IMR-90 (cell line): ENCODE measurements at regions not wholly inside any gene's neighbourhood (a gene's known extent, or its start where the extent isn't known, plus 50 kb on each side); places are given as distances from the start of the nearest gene placed in this dataset.

Experiments
- ATAC-seq: fragments of 200-7000 bp; cut with Tn5 transposase; 2 replicates; pipeline ENCODE4 v1.9.1; 2020; ENCODE audit warnings: low read depth, mild to moderate bottlenecking, moderate library complexity
- BruUV-seq: library from RNA; stranded (reverse); fragments of 400-500 nt; replicated peaks from 2 replicates; lab custom pipeline; 2021; lab: Mats Ljungman, UMichigan
- CTCF ChIA-PET: fragments of 300-600 bp; formaldehyde crosslinking; extraction: SDS; loops from one replicate; lab custom pipeline; 2021; ENCODE audit warnings: antibody characterized with exemption; lab: Yijun Ruan, JAX
- POLR2A ChIA-PET: fragments of 300-600 bp; sonication (Branson Sonifier 250); formaldehyde crosslinking; loops from one replicate; lab custom pipeline; 2022; ENCODE audit warnings: antibody characterized with exemption; ENCODE audit not compliant: unreplicated experiment; lab: Charles Lee
- DNase-seq: peaks from one replicate; pipeline ENCODE4 v3.0.0; 2013
- H2AFZ ChIP-seq: replicated peaks from 2 replicates; pipeline ENCODE3; 2013; ENCODE audit warnings: low read length, mild to moderate bottlenecking; ENCODE audit not compliant: poor library complexity
- H2AK5ac ChIP-seq: 2 replicates; pipeline ENCODE4 v1.6.1; 2013; ENCODE audit warnings: low read depth, low read length, inconsistent platforms
- H2AK9ac ChIP-seq: replicated peaks from 2 replicates; pipeline ENCODE3; 2013; ENCODE audit warnings: mild to moderate bottlenecking, low read depth, low read length, moderate library complexity; ENCODE audit not compliant: poor library complexity
- H2BK120ac ChIP-seq: 2 replicates; pipeline ENCODE4 v1.6.1; 2013; ENCODE audit warnings: low read depth, low read length, inconsistent platforms
- H2BK15ac ChIP-seq: 3 replicates; pipeline ENCODE4 v1.6.1; 2013; ENCODE audit warnings: low read depth, low read length, inconsistent platforms
- H2BK20ac ChIP-seq: 2 replicates; pipeline ENCODE4 v1.6.1; 2013; ENCODE audit warnings: low read depth, mild to moderate bottlenecking, inconsistent platforms, low read length, moderate library complexity
- H2BK5ac ChIP-seq: 2 replicates; pipeline ENCODE4 v1.6.1; 2013; ENCODE audit warnings: mild to moderate bottlenecking, low read depth, low read length, inconsistent platforms; ENCODE audit not compliant: poor library complexity, severe bottlenecking
- H3K14ac ChIP-seq: replicated peaks from 2 replicates; pipeline ENCODE4 v1.6.1; 2013; ENCODE audit warnings: low read depth, low read length, inconsistent platforms
- H3K18ac ChIP-seq: 2 replicates; pipeline ENCODE4 v1.6.1; 2013; ENCODE audit warnings: low read depth, low read length, control low read depth
- H3K23ac ChIP-seq: 2 replicates; pipeline ENCODE4 v1.6.1; 2013; ENCODE audit warnings: low read depth, low read length, inconsistent platforms
- H3K27ac ChIP-seq: 2 replicates; pipeline ENCODE4 v1.5.1; 2013; ENCODE audit warnings: mild to moderate bottlenecking, control low read depth, low read length; ENCODE audit not compliant: insufficient read depth
- H3K27me3 ChIP-seq: 2 replicates; pipeline ENCODE4 v1.6.1; 2013; ENCODE audit warnings: low read length; ENCODE audit not compliant: control insufficient read depth, insufficient read depth
- H3K36me3 ChIP-seq: 2 replicates; pipeline ENCODE4 v1.6.1; 2013; ENCODE audit warnings: low read length, mixed read lengths; ENCODE audit not compliant: control insufficient read depth, insufficient read depth
- H3K4ac ChIP-seq: 2 replicates; pipeline ENCODE4 v1.6.1; 2013; ENCODE audit warnings: low read depth, low read length, inconsistent platforms
- H3K4me1 ChIP-seq: 2 replicates; pipeline ENCODE4 v1.6.1; 2013; ENCODE audit warnings: low read length, mixed read lengths; ENCODE audit not compliant: control insufficient read depth, insufficient read depth
- H3K4me2 ChIP-seq: 2 replicates; pipeline ENCODE4 v1.6.1; 2013; ENCODE audit warnings: low read depth, mild to moderate bottlenecking, control low read depth, low read length, moderate library complexity
- H3K4me3 ChIP-seq: 2 replicates; pipeline ENCODE4 v1.5.1; 2013; ENCODE audit warnings: low read depth, mild to moderate bottlenecking, control low read depth, low read length, moderate library complexity; ENCODE audit not compliant: insufficient read depth
- H3K56ac ChIP-seq: 2 replicates; pipeline ENCODE4 v1.6.1; 2013; ENCODE audit warnings: low read length, inconsistent platforms; ENCODE audit not compliant: insufficient read depth; ENCODE audit errors: extremely low read depth
- H3K79me1 ChIP-seq, 2 experiments: 2 replicates each; pipeline ENCODE4 v1.6.1; 2013; ENCODE audit warnings: low read length in 2 of 2, inconsistent platforms in 1 of 2, low read depth in 1 of 2
- H3K9ac ChIP-seq: 2 replicates; pipeline ENCODE4 v1.6.1; 2013; ENCODE audit warnings: low read depth, low read length, control low read depth
- H3K9me1 ChIP-seq: 2 replicates; pipeline ENCODE4 v1.6.1; 2013; ENCODE audit warnings: low read length, inconsistent platforms; ENCODE audit not compliant: insufficient read depth
- H3K9me3 ChIP-seq: 2 replicates; pipeline ENCODE4 v1.6.1; 2013; ENCODE audit warnings: low read length; ENCODE audit not compliant: control insufficient read depth, insufficient read depth
- H4K20me1 ChIP-seq: 2 replicates; pipeline ENCODE4 v1.6.1; 2013; ENCODE audit warnings: low read length, inconsistent platforms; ENCODE audit not compliant: insufficient read depth
- H4K5ac ChIP-seq: 2 replicates; pipeline ENCODE4 v1.6.1; 2013; ENCODE audit warnings: mild to moderate bottlenecking, low read depth, low read length, control low read depth
- H4K8ac ChIP-seq, 2 experiments: 2 replicates each; pipeline ENCODE4 v1.6.1; 2013; ENCODE audit warnings: low read depth in 2 of 2, low read length in 2 of 2, control low read depth in 1 of 2, inconsistent platforms in 1 of 2
- H4K91ac ChIP-seq: 2 replicates; pipeline ENCODE4 v1.6.1; 2013; ENCODE audit warnings: low read depth, low read length, inconsistent platforms; ENCODE audit not compliant: insufficient read depth
- BHLHE40 ChIP-seq: fragments of 150-350 bp; IDR thresholded peaks from 2 replicates; pipeline ENCODE4 v1.6.1; 2016; ENCODE audit warnings: mild to moderate bottlenecking, low read depth, low read length
- CEBPB ChIP-seq: IDR thresholded peaks from 2 replicates; pipeline ENCODE4 v1.6.1; 2012; ENCODE audit warnings: low read depth, low read length, improper control_type of control experiment
- CHD1 ChIP-seq: IDR thresholded peaks from 2 replicates; pipeline ENCODE4 v1.6.1; 2012; ENCODE audit warnings: low read depth, low read length, improper control_type of control experiment
- FOS ChIP-seq: fragments of 150-350 bp; IDR thresholded peaks from 2 replicates; pipeline ENCODE4 v1.6.1; 2016; ENCODE audit warnings: low read depth, low read length
- MAFK ChIP-seq: IDR thresholded peaks from 2 replicates; pipeline ENCODE4 v1.6.1; 2012; ENCODE audit warnings: low read depth, low read length, improper control_type of control experiment
- MAZ ChIP-seq: IDR thresholded peaks from 2 replicates; pipeline ENCODE4 v1.6.1; 2012; ENCODE audit warnings: low read depth, mild to moderate bottlenecking, low read length, improper control_type of control experiment, moderate library complexity, borderline replicate concordance
- MXI1 ChIP-seq: IDR thresholded peaks from 2 replicates; pipeline ENCODE4 v1.6.1; 2012; ENCODE audit warnings: low read depth, mild to moderate bottlenecking, low read length, moderate library complexity, borderline replicate concordance
- NFE2L2 ChIP-seq: fragments of 150-350 bp; IDR thresholded peaks from 2 replicates; pipeline ENCODE4 v1.6.1; 2016; ENCODE audit warnings: low read depth, mild to moderate bottlenecking, low read length
- POLR2A ChIP-seq: IDR thresholded peaks from 2 replicates; pipeline ENCODE4 v1.6.1; 2012; ENCODE audit warnings: mild to moderate bottlenecking, low read depth, low read length
- RAD21 ChIP-seq: IDR thresholded peaks from 2 replicates; pipeline ENCODE4 v1.6.1; 2012; ENCODE audit warnings: low read length, improper control_type of control experiment
- RCOR1 ChIP-seq: IDR thresholded peaks from 2 replicates; pipeline ENCODE4 v1.6.1; 2012; ENCODE audit warnings: mild to moderate bottlenecking, low read length, improper control_type of control experiment; ENCODE audit not compliant: insufficient replicate concordance
- RFX5 ChIP-seq: IDR thresholded peaks from 2 replicates; pipeline ENCODE4 v1.8.0; 2012; ENCODE audit warnings: low read depth, mild to moderate bottlenecking, low read length, moderate library complexity
- SMC3 ChIP-seq: fragments of 150-350 bp; IDR thresholded peaks from 2 replicates; pipeline ENCODE4 v1.6.1; 2016; ENCODE audit warnings: low read depth, mild to moderate bottlenecking, antibody characterized with exemption, low read length, moderate library complexity
- WGBS, 2 experiments: methylation state at CpG; one replicate each; pipeline versions ENCODE4 v1.1.5 to v1.1.7; 2013; ENCODE audit warnings: missing lambda C conversion rate in 2 of 2; ENCODE audit not compliant: insufficient read length in 1 of 2; ENCODE audit errors: extremely low coverage in 2 of 2; 5-methylcytosine and 5-hydroxymethylcytosine counted together
- dilution Hi-C: fragments of 300-500 bp; cut with HindIII; formaldehyde crosslinking; loops from one replicate; pipeline ENCODE4 v1.14.3; 2018; ENCODE audit warnings: low sequenced_read_pairs; ENCODE audit not compliant: unreplicated experiment
- in situ Hi-C: fragments of 300-500 bp; cut with MboI; formaldehyde crosslinking; loops from 3 replicates; pipeline ENCODE4 v1.14.3; 2019; ENCODE audit warnings: low sequenced_read_pairs, inconsistent platforms, mixed read lengths
- intact Hi-C: fragments of 100-400 bp; cut with micrococcal nuclease; formaldehyde crosslinking; loops from 2 replicates; pipeline ENCODE4 v1.10.0; 2022
- TF ChIP-seq, protein P1 (sequence below): fragments of 150-350 bp; IDR thresholded peaks from 2 replicates; pipeline ENCODE4 v1.6.1; 2017; ENCODE audit warnings: mild to moderate bottlenecking, antibody characterized with exemption, low read length, low read depth
- TF ChIP-seq, protein P2 (sequence below): conservative IDR thresholded peaks from 2 replicates; pipeline ENCODE4 v1.5.1; 2012; ENCODE audit warnings: mild to moderate bottlenecking, low read depth, low read length, improper control_type of control experiment
- TF ChIP-seq, protein P3 (sequence below): fragments of 150-350 bp; IDR thresholded peaks from 2 replicates; pipeline ENCODE4 v1.6.1; 2016; ENCODE audit warnings: low read depth, mild to moderate bottlenecking, low read length, moderate library complexity, borderline replicate concordance

DNA sequence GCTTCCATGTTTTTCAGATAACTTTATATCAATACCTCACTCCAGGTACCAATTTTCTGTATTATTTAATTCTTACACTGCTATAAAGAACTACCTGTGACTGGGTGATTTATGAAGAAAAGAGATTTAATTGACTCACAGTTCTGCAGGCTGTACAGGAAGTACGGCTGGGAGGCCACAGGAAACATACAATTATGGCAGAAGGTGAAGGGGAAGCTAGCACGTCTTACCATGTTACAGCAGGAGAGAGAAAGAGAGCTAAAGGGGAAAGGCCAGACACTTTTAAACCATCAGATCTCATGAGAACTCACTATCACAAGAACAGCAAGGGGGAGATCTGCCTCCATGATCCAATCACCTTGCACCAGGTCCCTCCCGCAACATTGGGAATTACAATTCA lies 119.1 kb upstream of the BMP5 start:
- Histone ChIP-seq H3K36me3 (no peaks in the 10 kb centered on the region), H3K27ac (no peak overlapping the region), H3K23ac (no peak overlapping the region), H3K56ac (no peak overlapping the region), H3K9ac (no peak overlapping the region), H3K27me3 (no peaks in the 10 kb centered on the region), H3K9me3 (no peaks in the 10 kb centered on the region), H4K91ac (no peak overlapping the region), H3K14ac (no peak overlapping the region), H2BK15ac (no peak overlapping the region), H4K20me1 (no peaks in the 10 kb centered on the region), H3K4me2 (no peak overlapping the region), H3K4me3 (no peak overlapping the region), H2AFZ (no peak overlapping the region), H3K4ac (no peak overlapping the region), H3K4me1 (no peaks in the 10 kb centered on the region), H4K8ac (no peak overlapping the region), H3K9me1 (no peaks in the 10 kb centered on the region), H2BK120ac (no peak overlapping the region), H2BK20ac (no peak overlapping the region), H2AK9ac (no peak overlapping the region), H4K5ac (no peak overlapping the region), H2AK5ac (no peak overlapping the region), H2BK5ac (no peak overlapping the region), H3K79me1 (no peaks in the 10 kb centered on the region), H3K18ac (no peak overlapping the region)
- POLR2A ChIA-PET, result no interaction called here
- TF ChIP-seq POLR2A (no peak), BHLHE40 (no peak), NFE2L2 (no peak), SMC3 (no peak), RFX5 (no peak), MXI1 (no peak), MAFK (no peak), CEBPB (no peak), RAD21 (no peak), MAZ (no peak), RCOR1 (no peak), CHD1 (no peak), FOS (no peak)
- TF ChIP-seq, protein P1, sequence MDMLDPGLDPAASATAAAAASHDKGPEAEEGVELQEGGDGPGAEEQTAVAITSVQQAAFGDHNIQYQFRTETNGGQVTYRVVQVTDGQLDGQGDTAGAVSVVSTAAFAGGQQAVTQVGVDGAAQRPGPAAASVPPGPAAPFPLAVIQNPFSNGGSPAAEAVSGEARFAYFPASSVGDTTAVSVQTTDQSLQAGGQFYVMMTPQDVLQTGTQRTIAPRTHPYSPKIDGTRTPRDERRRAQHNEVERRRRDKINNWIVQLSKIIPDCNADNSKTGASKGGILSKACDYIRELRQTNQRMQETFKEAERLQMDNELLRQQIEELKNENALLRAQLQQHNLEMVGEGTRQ, result no peak
- TF ChIP-seq, protein P2, sequence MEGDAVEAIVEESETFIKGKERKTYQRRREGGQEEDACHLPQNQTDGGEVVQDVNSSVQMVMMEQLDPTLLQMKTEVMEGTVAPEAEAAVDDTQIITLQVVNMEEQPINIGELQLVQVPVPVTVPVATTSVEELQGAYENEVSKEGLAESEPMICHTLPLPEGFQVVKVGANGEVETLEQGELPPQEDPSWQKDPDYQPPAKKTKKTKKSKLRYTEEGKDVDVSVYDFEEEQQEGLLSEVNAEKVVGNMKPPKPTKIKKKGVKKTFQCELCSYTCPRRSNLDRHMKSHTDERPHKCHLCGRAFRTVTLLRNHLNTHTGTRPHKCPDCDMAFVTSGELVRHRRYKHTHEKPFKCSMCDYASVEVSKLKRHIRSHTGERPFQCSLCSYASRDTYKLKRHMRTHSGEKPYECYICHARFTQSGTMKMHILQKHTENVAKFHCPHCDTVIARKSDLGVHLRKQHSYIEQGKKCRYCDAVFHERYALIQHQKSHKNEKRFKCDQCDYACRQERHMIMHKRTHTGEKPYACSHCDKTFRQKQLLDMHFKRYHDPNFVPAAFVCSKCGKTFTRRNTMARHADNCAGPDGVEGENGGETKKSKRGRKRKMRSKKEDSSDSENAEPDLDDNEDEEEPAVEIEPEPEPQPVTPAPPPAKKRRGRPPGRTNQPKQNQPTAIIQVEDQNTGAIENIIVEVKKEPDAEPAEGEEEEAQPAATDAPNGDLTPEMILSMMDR, result no peak
- TF ChIP-seq, protein P3, sequence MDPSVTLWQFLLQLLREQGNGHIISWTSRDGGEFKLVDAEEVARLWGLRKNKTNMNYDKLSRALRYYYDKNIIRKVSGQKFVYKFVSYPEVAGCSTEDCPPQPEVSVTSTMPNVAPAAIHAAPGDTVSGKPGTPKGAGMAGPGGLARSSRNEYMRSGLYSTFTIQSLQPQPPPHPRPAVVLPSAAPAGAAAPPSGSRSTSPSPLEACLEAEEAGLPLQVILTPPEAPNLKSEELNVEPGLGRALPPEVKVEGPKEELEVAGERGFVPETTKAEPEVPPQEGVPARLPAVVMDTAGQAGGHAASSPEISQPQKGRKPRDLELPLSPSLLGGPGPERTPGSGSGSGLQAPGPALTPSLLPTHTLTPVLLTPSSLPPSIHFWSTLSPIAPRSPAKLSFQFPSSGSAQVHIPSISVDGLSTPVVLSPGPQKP, result no peak
- no CpG with 5 or more reads among the region's 3 CpGs for WGBS, 2 experiments
- no TSS peak for BruUV-seq
- in situ Hi-C loops (loop anchor here (25.0 kb wide), 1 partner anchor 568 kb away; no protein-coding TSS in a partner anchor), dilution Hi-C loops (no loop called here), intact Hi-C loops (no loop called here)
- ATAC-seq (no peak), DNase-seq (no peak)
- CTCF ChIA-PET, result no interaction called here
